22Rv1 (cell line): ENCODE measurements at regions not wholly inside any gene's neighbourhood (a gene's known extent, or its start where the extent isn't known, plus 50 kb on each side); places are given as distances from the start of the nearest gene placed in this dataset.

Source experiments
- H3K27ac ChIP-seq: fragments of 450-650 bp; 2 replicates; pipeline ENCODE4 v1.5.1; 2017
- CTCF ChIP-seq: fragments of 450-650 bp; IDR thresholded peaks from 2 replicates; pipeline ENCODE4 v1.5.1; 2017; ENCODE audit warnings: mild to moderate bottlenecking
- ZFX ChIP-seq: fragments of 450-650 bp; IDR thresholded peaks from 2 replicates; pipeline ENCODE4 v1.6.1; 2017; ENCODE audit warnings: antibody characterized with exemption, borderline replicate concordance

DNA sequence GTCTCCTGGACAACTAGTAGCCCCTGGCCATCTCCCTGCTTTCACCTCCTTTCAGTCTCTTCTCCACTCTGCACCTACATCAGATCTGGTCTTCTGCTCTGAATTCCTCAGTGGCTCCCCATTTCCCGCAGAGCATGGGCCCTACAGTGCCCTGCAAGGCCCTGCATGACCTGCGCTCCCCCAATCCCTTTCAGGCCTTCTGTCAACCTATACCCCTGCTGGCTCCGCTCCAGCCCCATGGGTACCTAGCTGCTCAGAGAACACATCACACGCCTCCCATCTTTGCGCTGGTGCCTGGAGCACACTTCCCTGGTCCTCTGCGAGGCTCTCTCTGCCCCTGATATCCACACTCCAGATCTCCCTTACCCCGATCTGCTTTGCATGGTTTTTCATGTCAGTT, 145.2 kb downstream of the KATNIP start:
- TF ChIP-seq ZFX (no peak), CTCF (no peak)
- H3K27ac ChIP-seq = no peak overlapping the region

GRCh38 chr16:27698266-27698665, 148.3 kb downstream of the KATNIP start:
- no peak overlapping the region for H3K27ac ChIP-seq
- TF ChIP-seq ZFX (no peak), CTCF (peak; percentile 73)

GRCh38 chr16:27698746-27699145, 148.8 kb downstream of the KATNIP start:
- TF ChIP-seq CTCF = no peak
- no peak for TF ChIP-seq ZFX
- H3K27ac ChIP-seq = no peak overlapping the region

DNA sequence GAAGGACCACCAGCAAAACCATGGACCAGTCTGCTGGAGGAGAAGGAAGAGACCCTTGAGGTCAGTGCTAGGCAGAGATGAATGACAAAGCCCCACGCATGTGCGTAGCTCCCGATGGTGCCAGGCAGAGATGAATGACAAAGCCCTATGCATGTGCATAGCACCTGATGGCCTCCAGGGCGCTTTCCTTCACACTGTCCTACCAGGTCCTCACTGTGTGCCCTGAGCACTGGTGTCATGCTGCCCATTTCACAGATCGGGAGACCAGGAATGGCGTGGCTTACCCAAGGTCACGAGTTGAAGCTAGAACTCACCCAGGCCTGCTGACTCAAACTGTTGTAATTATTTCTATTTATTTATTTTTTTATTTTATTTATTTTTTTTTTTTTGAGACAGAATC, 149.6 kb downstream of the KATNIP start:
- no peak overlapping the region for H3K27ac ChIP-seq
- no peak for TF ChIP-seq CTCF
- TF ChIP-seq ZFX = no peak

DNA sequence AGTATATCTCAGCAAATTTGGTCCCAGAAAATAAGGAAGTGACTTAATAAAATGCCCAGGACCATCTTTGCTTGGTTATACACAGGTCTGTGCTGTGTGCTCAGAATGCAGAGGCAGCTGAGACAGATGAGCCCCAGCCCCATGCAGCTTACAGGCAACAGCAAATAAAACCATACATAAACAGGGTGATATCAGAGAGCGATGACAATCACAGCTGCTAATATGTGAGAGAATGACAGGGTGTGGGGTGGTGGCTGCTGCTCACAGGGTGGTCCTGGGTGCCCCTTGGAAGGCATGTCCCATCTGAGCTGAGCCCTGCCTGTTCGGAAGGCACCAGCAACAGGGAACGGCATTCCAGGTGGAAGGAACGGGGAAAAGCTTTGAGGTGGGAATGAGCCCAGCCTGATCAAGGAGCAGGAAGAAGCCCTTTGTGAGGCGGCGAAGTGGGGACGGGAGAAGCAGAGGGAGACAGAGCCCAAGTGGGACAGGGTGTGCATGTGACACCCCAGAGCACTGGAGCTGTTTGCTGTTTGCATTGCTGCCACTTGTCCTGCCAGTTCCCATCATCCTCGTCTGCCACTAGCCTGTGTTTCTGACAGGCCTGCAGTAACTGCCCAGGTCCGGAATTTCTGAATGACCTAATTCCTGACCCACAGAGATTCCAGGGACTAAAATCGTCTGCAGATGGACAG, 150.5 kb downstream of the KATNIP start:
- no peak overlapping the region for H3K27ac ChIP-seq
- TF ChIP-seq ZFX (no peak), CTCF (no peak)

DNA sequence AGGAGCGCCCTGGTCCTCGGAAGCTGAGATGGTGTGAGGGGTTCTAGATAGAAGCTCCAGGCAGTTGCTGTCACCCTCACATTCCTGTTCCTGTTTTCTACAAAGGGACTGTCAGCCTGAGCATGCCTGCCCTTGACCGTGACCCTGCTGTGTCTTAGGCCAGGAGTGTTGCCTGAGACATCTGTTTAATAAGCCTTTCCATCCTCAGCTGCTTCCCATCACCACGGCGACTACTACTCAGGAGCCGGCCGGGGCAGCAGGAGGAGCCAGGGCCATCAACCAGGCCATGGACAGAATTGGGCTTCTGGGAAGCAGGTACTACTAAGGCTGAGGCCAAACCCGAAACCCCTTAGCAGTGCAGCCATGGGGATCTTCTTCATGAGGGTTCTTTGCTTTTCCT, 151.4 kb downstream of the KATNIP start:
- no peak for TF ChIP-seq CTCF
- no peak for TF ChIP-seq ZFX
- H3K27ac ChIP-seq = no peak overlapping the region

DNA sequence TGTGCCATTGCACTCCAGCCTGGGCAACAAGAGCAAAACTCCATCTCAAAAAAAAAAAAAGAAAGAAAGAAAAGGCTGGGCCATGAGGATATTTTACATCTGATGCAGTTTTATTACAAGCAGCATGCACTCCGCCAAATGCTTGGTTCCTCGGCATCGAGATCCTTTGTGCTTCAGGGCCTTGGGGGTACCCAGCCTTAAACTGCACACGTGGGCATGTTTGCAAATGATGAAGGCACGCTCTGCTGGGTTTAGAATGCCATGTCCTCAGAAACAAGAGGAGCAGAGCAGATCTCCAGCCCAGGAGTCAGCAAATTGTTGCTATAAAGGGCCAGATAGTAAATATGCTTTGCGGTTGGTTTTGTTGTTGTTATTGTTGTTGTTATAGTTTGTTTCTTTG, 153.2 kb downstream of the KATNIP start:
- TF ChIP-seq ZFX = no peak
- no peak for TF ChIP-seq CTCF
- no peak overlapping the region for H3K27ac ChIP-seq
